Hepatic stellate cell (primary cell): ENCODE measurements at regions not wholly inside any gene's neighbourhood (a gene's known extent, or its start where the extent isn't known, plus 50 kb on each side); places are given as distances from the start of the nearest gene placed in this dataset.
"Not testable (repeated sequence)": the region's sequence is repeated elsewhere in the genome, so short reads cannot be mapped to it uniquely, and the experiment has no call there.

Experiments
- DNase-seq: peaks from one replicate; pipeline ENCODE4 v3.0.0; 2011; ENCODE audit warnings: low spot score

GRCh38 chr16:17983847-17984639 is 352.5 kb downstream of the NPIPA8 start:
- no peak for DNase-seq

- no peak for DNase-seq
Measured at GRCh38 chr16:17983114-17983513, 353.4 kb downstream of the NPIPA8 start.

GRCh38 chr16:17977260-17977659 is 359.3 kb downstream of the NPIPA8 start:
- DNase-seq, result no peak

DNA sequence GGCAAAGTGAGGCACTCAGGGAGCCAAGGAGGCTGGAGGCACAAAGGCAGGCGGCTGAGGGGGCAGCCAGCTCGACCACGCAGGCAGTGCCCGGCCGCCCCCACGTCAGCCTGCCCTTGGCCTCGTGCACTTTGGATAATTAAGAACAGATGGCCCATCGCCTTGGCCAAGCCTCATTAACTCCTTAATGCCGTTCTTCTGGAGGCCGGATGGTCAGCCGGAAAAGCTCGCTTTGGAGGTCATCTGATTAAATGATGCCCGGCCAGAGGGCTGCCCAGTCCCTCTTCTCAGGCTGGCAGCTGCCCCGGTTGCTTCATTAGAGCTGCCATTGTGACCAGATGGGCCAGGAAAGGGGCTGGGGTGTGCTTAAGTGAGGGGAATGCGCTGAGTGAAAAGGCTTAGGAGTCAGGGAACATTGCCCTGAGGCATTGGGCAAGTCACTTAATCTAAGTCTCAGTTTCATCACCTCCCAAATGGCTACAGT is 364.0 kb downstream of the NPIPA8 start:
- DNase-seq, result no peak

GRCh38 chr16:17970816-17971331 is 365.7 kb downstream of the NPIPA8 start:
- no peak for DNase-seq

GRCh38 chr16:17970157-17970765 is 366.3 kb downstream of the NPIPA8 start:
- no peak for DNase-seq

DNA sequence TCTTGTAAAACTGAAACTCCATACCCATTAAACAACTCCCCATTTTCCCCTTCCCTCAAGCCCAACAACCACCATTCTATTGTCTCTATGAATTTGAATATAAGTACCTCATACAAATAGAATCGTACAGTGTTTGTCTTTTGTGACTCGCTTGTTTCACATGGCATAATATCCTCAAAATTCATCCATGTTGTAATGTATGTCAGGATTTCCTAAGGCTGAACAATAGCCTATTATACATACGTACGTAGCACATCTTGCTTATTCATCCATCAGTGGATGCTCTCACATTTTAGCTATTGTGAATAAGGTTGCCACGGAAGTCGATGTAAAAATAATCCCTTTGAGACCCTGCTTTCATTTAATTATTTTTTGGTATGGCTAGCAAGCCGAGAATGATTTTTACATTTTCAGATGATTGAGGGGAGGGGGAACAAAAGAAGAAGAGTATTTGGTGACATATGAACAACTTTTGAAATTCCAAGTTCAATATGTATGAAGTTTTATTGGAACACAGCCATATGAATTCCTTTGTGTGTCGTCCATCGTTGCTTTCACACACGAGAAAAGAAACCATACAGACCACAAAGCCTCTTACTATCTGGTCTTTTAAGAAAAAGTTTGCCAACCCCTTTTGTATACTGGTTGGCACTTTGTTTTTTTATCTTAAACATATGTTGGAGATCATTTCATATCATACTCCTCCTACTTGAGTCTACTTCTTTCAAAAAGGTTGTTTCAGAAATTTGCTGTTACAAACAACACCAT is 371.2 kb downstream of the NPIPA8 start:
- no peak for DNase-seq

GRCh38 chr16:17964196-17964595 is 372.3 kb downstream of the NPIPA8 start:
- no peak for DNase-seq

GRCh38 chr16:17963185-17963836 is 373.2 kb downstream of the NPIPA8 start:
- no peak for DNase-seq

- no peak for DNase-seq
Measured at GRCh38 chr16:17962726-17963125, 373.8 kb downstream of the NPIPA8 start.

GRCh38 chr16:17961822-17962221 is 374.7 kb downstream of the NPIPA8 start:
- DNase-seq, result not testable (repeated sequence)

GRCh38 chr16:17951378-17951777 is 385.2 kb downstream of the NPIPA8 start:
- DNase-seq, result no peak

GRCh38 chr16:17949982-17950250 is 386.6 kb downstream of the NPIPA8 start:
- no peak for DNase-seq

DNA sequence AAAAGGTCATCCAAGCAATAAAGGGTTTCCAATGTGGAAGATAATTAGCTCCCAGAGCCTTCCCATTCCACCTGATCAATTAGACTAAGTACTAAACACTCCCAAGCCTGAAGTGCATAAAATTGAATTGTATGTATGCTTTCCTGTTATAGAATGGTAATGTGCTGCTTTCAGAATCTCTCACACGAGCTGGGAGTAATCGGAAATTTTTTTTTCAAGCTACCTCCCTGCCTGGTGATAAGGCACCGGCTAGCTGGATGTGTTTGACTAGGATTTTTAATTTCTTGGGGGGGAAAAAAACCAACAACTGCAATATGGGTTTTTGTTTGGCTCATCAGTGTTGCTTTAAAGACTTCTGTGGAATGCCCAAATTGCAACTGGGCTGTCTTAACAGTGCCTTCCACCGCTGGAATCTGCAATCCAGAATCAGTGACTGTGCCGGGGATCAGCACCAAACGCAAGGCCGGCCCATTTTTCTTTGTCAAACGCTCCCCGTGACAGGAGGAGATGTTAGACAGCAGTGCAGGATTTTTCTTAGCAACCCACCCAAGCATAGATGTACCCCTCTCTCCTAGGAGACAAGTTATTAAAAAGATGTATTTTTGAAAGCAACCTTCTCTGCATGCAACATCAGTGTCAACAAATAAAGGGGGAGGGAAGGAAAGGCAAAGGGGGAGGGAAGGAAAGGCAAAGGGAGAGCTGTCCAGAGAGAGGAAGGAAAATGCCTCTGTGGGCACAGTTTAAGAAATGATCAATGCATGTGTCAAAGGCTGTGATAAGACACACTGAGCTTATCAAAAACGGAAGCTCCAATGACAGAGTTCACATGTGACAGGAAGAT is 387.2 kb downstream of the NPIPA8 start:
- no peak for DNase-seq

DNA sequence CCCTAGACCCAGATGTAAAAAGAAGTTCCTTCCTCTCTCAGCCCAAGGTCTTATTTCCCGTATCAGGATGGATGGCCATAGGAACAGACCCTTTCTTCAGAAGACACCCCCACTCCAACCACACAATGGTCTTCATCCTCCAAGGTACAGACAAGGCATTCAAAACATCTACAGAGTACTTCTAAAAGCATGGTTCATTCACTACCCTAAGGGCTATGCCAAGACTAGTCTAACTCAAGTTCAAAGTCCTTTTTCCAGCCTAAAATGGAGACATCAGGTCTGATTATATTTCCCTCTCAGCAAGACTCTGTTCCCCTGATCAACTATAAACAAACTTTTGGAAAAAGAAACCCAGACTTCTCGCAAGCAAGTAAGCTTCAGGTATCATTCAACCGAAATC is 388.9 kb downstream of the NPIPA8 start:
- no peak for DNase-seq

GRCh38 chr16:17947165-17947564 is 389.4 kb downstream of the NPIPA8 start:
- DNase-seq, result no peak

- DNase-seq, result no peak
Measured at GRCh38 chr16:17945080-17945601, 391.4 kb downstream of the NPIPA8 start.

GRCh38 chr16:17944345-17944744 is 392.2 kb downstream of the NPIPA8 start:
- no peak for DNase-seq

DNA sequence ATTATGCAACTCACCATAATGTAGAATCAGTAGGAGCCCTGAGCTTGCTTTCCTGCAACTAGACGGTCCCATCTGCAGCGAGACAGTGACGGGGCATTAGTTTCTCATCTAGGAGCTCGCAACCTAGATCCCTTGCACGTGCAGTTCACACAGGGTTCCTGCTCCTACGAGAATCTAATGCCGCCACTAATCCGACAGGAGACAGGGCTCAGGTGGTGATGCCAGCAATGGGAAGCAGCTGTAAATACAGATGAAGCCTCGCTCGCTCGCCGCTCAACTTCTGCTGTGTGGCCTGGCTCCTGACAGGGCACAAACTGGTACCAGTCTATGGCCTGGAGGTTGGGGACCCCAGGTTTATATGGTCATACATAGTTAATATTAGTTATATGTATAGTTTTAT is 394.5 kb downstream of the NPIPA8 start:
- no peak for DNase-seq

GRCh38 chr16:17940584-17941364 is 395.8 kb downstream of the NPIPA8 start:
- DNase-seq, result no peak
